ENCODE measurements at regions not wholly inside any gene's neighbourhood (a gene's known extent, or its start where the extent isn't known, plus 50 kb on each side); places are given as distances from the start of the nearest gene placed in this dataset.

DNA sequence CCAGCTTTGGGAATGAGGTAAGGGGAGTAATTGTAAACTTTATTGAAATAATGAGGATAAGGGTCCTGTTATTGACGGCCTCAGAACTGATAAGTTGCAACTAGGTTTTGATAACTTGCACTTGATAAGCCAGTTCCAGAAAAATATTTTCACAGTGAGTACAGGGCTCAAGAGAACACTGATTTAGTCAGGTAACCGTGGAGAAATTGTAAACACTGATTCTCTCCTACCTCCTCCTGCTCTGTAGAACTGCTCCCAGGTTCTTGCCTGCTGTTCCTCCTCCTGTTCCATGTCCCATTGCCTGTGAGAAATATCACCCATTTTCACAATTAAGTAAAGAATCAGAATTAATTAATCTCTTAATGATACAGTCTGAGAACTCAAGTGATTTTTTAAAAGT, 55.0 kb upstream of the CXXC4 start:
- Histone ChIP-seq H3K27me3 (ENCODE audit: control insufficient read depth, insufficient read depth, low read length, poor library complexity, severe bottlenecking) (no peaks in the 10 kb centered on the region), H3K9ac (ENCODE audit: extremely low read depth, low read length, poor library complexity, severe bottlenecking) (no peak overlapping the region), H3K9me3 (ENCODE audit: control insufficient read depth, low read length) (no peaks in the 10 kb centered on the region), H3K4me3 (ENCODE audit: low read length) (no peak overlapping the region), H3K36me3 (ENCODE audit: control insufficient read depth, insufficient read depth, low read length) (no peaks in the 10 kb centered on the region), H3K27ac (ENCODE audit: low read depth, low read length) (no peak overlapping the region), H3K4me1 (ENCODE audit: control insufficient read depth, insufficient read depth, low read length) (no peaks in the 10 kb centered on the region)
- H3K4me3 Mint-ChIP-seq = no peak overlapping the region
- no peak for DNase-seq
- H3K27me3 Mint-ChIP-seq (ENCODE audit: insufficient read depth) = no peaks in the 10 kb centered on the region
- TF ChIP-seq, protein P1, sequence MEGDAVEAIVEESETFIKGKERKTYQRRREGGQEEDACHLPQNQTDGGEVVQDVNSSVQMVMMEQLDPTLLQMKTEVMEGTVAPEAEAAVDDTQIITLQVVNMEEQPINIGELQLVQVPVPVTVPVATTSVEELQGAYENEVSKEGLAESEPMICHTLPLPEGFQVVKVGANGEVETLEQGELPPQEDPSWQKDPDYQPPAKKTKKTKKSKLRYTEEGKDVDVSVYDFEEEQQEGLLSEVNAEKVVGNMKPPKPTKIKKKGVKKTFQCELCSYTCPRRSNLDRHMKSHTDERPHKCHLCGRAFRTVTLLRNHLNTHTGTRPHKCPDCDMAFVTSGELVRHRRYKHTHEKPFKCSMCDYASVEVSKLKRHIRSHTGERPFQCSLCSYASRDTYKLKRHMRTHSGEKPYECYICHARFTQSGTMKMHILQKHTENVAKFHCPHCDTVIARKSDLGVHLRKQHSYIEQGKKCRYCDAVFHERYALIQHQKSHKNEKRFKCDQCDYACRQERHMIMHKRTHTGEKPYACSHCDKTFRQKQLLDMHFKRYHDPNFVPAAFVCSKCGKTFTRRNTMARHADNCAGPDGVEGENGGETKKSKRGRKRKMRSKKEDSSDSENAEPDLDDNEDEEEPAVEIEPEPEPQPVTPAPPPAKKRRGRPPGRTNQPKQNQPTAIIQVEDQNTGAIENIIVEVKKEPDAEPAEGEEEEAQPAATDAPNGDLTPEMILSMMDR (conservative IDR thresholded peaks at IDR 0.05) = no peak
- H3K36me3 Mint-ChIP-seq (ENCODE audit: low read depth) = no peaks in the 10 kb centered on the region
- no peaks in the 10 kb centered on the region for H3K9me3 Mint-ChIP-seq
- H3K4me1 Mint-ChIP-seq = no peaks in the 10 kb centered on the region
- H3K27ac Mint-ChIP-seq = no peak overlapping the region
- WGBS, 2 experiments (ENCODE audit: insufficient coverage in 1 of 2, insufficient read length in 1 of 2) = 90 to 100% methylated on average over 1 to 2 of the region's 2 CpGs

GRCh38 chr4:104559502-104559901, 64.8 kb upstream of the CXXC4 start:
- Mint-ChIP-seq H3K36me3 (ENCODE audit: low read depth) (no peaks in the 10 kb centered on the region), H3K27ac (no peak overlapping the region)

DNA sequence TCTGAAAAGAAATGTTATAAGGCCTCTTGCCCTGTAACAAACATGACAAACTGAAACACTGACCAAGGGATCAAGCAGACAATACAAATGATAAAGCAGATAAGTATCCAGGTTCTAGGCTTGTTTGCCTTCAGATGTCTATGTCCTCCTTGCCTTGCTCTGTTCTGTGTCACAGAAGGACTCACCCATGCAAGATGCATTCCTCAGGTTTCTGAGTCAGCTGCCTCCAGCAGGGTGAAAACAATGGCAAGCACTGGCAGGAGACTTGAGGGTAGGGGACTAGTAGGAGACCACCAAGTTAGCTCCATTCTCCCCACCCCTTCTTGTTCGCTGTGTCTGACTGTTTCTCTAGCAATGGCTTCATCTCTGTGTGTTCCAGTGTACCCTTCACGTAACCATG, 76.6 kb upstream of the CXXC4 start:
- Histone ChIP-seq H3K27me3 (ENCODE audit: control insufficient read depth, insufficient read depth, low read length, poor library complexity, severe bottlenecking) (no peaks in the 10 kb centered on the region), H3K27ac (ENCODE audit: low read depth, low read length) (no peak overlapping the region), H3K4me1 (ENCODE audit: control insufficient read depth, insufficient read depth, low read length) (peaks cover 2% of the 10 kb centered on the region), H3K36me3 (ENCODE audit: control insufficient read depth, insufficient read depth, low read length) (no peaks in the 10 kb centered on the region), H3K9me3 (ENCODE audit: control insufficient read depth, low read length) (no peaks in the 10 kb centered on the region), H3K4me3 (ENCODE audit: low read length) (peak overlapping the region; percentile 25), H3K9ac (ENCODE audit: extremely low read depth, low read length, poor library complexity, severe bottlenecking) (no peak overlapping the region)
- H3K9me3 Mint-ChIP-seq = no peaks in the 10 kb centered on the region
- H3K4me1 Mint-ChIP-seq = peaks cover 10% of the 10 kb centered on the region
- H3K4me3 Mint-ChIP-seq = no peak overlapping the region
- DNase-seq = peak; percentile 80
- TF ChIP-seq, protein P1 (conservative IDR thresholded peaks at IDR 0.05) = no peak
- H3K27me3 Mint-ChIP-seq (ENCODE audit: insufficient read depth) = no peaks in the 10 kb centered on the region
- peak overlapping the region; percentile 66 for H3K27ac Mint-ChIP-seq
- no peaks in the 10 kb centered on the region for H3K36me3 Mint-ChIP-seq (ENCODE audit: low read depth)
- 74 to 90% methylated on average over 2 of the region's 2 CpGs for WGBS, 2 experiments (ENCODE audit: insufficient coverage in 1 of 2, insufficient read length in 1 of 2)

More at GRCh38 chr4:104559502-104559901, 64.8 kb upstream of the CXXC4 start:
- Histone ChIP-seq H3K4me1 (ENCODE audit: control insufficient read depth, insufficient read depth, low read length) (no peaks in the 10 kb centered on the region), H3K27me3 (ENCODE audit: control insufficient read depth, insufficient read depth, low read length, poor library complexity, severe bottlenecking) (no peaks in the 10 kb centered on the region), H3K4me3 (ENCODE audit: low read length) (no peak overlapping the region), H3K9ac (ENCODE audit: extremely low read depth, low read length, poor library complexity, severe bottlenecking) (no peak overlapping the region), H3K36me3 (ENCODE audit: control insufficient read depth, insufficient read depth, low read length) (no peaks in the 10 kb centered on the region), H3K27ac (ENCODE audit: low read depth, low read length) (no peak overlapping the region), H3K9me3 (ENCODE audit: control insufficient read depth, low read length) (no peaks in the 10 kb centered on the region)
- no peak for DNase-seq
- Mint-ChIP-seq H3K9me3 (peaks cover 5% of the 10 kb centered on the region), H3K27me3 (ENCODE audit: insufficient read depth) (no peaks in the 10 kb centered on the region), H3K4me1 (no peaks in the 10 kb centered on the region), H3K4me3 (no peak overlapping the region)
- TF ChIP-seq, protein P1 (conservative IDR thresholded peaks at IDR 0.05) = no peak
- whole genome bisulfite sequencing, 2 experiments (ENCODE audit: insufficient coverage in 1 of 2, insufficient read length in 1 of 2) = 92% methylated on average over 1 of the region's 1 CpG; no CpG with 5 or more reads in 1 of the 2 experiments
